Kidney capillary endothelial cell (primary cell): ENCODE measurements at regions not wholly inside any gene's neighbourhood (a gene's known extent, or its start where the extent isn't known, plus 50 kb on each side); places are given as distances from the start of the nearest gene placed in this dataset.

Experiments used
- DNase-seq: peaks from one replicate; pipeline ENCODE4 v3.0.0-alpha.2; 2018; ENCODE audit warnings: low spot score

- DNase-seq: no peak
These were observed 317.4 kb upstream of the RUNX1 start for GRCh38 chr21:35366394-35367080.

DNA sequence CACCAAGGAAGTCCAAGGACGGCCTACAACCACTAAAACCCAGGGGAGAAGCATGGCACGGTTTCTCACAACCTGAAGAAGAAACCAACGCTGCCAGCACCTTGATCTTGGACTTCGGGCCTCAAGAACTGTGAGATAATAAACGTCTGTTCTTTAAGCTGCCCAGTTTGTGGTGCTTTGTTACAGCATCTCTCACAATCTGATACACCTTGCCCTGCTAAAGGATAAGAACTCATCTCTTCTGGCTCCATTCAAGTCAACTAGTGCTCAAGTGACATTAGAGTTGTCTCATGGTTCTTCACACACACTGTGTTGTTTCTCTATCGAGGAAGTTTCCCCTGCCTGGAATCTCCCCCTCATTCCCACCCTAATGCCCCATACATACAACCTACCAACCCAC lies 314.4 kb upstream of the RUNX1 start:
- DNase-seq: no peak

DNA sequence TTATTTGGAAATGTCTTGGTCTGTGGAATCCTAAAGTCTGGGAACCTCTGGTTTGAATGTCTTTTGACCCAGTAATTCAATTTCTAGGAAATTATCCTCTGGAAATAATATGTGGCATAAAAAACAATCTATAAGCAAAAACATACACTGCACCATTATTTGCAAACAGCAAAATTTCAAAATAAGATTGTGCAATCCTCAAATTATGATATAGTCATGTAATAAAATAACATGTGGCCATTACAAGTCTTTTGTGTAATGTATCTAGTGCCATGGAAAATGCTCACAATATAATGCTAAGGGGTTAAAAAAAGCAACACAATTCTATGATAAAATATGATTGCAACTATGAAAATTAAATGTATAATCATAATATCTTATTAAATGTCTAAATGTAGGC lies 312.9 kb upstream of the RUNX1 start:
- DNase-seq: no peak

GRCh38 chr21:35360870-35361570 lies 311.9 kb upstream of the RUNX1 start:
- DNase-seq: no peak

DNA sequence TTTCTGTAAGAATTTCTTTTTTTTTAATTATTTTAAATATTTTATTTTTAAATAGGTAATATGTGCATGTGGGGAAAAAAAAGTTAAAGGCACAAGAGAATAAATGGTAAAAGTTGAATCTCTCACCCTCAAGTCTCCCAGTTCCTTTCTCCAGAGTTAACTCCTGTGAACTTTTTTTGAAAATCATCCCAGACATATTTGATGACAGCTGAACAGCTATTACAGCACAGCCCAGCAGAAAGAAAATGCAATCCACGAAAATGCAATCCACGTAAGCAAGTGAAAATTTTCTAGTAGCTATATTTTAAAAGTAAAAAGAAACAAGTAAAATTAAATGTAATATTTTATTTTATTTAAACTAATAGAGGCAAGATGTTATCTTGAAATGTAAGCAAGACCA lies 310.0 kb upstream of the RUNX1 start:
- no peak for DNase-seq

DNA sequence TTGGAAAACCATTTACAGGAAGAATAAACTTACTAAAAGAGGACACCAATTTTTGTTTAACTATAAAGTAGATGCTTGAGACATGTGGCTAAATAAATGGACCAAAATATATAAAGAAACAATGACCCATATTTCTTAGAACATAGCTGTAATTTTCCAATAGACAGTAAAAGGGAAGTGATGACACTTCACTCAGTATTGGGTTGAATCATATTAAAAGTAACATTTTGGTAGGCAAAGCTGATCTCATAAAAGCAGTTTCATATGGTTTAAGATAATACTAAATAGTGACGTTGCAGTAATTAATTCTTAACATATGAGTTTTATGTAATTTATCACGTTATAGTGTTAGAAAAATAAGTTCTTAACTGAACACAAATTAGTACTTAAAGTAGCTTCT lies 308.9 kb upstream of the RUNX1 start:
- DNase-seq: no peak

- no peak for DNase-seq
These were observed 308.1 kb upstream of the RUNX1 start for GRCh38 chr21:35357041-35357780.

- DNase-seq: no peak
These were observed 305.0 kb upstream of the RUNX1 start for GRCh38 chr21:35354078-35354477.

DNA sequence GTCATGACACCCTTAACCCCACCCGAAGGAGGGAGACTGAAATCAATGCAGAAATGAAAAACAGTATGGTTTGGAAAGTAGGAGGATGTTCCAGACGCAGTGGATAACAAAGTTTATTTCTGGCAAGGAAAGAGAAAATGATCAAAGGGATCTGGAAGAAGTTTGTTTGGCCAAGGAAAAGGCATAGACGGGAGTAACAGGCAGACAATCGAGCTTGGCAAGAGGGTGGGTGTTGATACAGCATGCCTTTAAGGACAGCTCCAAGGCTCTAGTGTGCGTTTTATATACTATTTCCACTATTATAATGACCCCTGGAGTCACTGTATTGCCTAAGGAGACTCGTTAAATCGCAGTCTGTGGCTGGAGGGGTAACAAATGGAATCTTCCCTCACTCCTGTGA lies 303.7 kb upstream of the RUNX1 start:
- no peak for DNase-seq

DNA sequence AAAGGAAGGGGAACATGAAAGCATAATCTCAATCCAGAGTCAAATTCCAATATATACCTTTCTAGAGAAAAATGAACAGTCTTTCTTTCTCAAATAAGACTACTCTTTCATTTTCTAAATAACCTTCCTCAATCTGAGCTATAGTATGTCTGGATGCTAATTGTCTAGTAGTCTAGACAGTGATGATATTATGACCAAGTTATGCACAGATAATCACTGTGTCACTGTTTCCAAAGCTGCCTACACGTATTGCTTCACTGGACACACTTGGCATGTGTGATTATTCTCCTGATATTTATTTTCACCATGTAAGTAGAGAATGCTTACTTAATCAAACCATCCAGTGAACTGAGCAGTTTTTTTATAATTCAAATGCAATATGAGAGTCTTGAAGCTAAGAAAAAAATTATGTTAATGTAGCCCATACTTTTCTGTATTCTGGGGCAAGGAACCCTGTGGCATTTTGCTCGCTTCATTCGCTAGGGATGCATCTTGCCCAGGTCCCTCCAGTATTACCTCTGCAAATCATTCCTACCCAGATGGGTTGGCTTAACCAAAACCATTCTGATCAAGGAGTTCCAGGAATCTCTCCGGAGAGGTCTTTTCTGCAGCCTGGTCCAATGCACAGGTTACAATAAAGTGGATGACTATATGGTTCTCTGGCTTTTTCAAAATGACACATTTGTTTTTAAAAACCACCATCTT lies 303.1 kb upstream of the RUNX1 start:
- no peak for DNase-seq

GRCh38 chr21:35351434-35351833 lies 302.3 kb upstream of the RUNX1 start:
- DNase-seq: no peak

GRCh38 chr21:35350965-35351364 lies 301.9 kb upstream of the RUNX1 start:
- no peak for DNase-seq

DNA sequence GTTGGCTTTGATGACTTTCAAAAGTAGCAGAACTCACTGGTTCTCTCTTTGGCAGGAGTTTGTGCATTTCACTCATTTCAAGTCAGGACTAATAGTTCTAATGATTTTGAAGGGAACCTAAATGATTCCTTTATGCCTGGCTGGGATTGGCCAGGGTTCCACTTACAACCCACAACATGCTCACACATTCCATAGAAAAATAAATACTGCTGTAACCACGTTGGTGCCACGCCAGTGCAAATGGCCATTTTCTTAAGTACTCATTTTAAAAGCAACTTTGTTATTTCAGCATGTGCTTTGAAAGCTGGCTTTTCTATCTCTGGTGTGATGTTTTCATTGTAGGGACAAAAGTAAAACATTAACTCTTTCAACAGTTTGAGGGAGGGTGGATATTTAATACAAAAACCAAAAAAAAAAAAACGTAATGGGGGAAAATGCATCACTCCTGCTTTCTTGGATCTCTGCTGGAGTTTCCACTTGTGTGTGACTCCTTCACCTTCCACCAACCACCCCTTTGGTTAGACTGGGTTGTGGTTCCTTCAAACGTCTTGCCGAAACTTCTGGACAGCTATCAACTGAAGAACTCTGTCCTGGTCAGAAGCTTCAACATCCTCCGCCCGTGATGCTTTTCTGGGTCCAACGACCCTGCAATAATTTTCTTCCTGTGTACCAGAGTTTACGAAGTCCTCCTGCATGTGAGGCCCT lies 300.4 kb upstream of the RUNX1 start:
- no peak for DNase-seq

- DNase-seq: no peak
These were observed 299.6 kb upstream of the RUNX1 start for GRCh38 chr21:35348686-35349085.

DNA sequence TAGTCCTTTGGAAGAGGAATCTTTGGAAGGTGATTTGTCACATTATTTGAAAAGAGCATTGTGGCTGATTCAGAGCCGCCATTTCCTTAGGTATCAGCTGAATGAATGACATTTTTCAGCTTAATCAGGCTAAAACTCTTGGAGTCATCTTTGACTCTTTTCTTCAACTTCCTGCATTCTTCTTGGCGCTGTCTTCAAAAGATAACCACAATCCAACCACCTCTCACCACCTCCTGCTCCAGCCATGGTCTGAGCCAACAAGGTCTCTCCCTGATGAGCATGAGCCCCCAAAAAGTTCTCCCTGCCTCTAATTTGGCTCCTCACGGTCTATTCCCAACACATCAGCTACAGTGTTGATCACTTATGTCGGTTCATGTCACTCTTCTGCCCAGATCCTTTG lies 297.6 kb upstream of the RUNX1 start:
- no peak for DNase-seq

GRCh38 chr21:35345954-35346353 lies 296.9 kb upstream of the RUNX1 start:
- DNase-seq: no peak

DNA sequence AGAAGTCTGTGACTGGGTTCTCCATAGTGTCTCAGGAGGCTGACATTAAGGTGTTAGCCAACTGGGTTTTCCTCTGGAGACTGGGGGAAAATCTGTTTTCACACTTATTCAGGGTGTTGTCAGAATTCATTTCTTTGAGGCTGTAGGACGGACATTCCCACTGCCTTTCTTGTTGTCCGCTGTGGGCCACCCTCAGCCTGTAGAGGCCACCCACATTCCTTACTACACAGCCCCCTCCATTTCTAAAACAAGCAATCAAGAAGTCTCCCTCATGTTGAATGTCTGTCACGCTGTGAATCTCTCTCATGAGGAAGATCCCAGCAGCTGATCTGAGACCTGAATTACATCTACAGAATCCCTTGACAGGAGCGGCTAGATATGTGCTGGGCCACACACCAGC lies 295.5 kb upstream of the RUNX1 start:
- DNase-seq: no peak

- no peak for DNase-seq
These were observed 294.1 kb upstream of the RUNX1 start for GRCh38 chr21:35343046-35343819.

DNA sequence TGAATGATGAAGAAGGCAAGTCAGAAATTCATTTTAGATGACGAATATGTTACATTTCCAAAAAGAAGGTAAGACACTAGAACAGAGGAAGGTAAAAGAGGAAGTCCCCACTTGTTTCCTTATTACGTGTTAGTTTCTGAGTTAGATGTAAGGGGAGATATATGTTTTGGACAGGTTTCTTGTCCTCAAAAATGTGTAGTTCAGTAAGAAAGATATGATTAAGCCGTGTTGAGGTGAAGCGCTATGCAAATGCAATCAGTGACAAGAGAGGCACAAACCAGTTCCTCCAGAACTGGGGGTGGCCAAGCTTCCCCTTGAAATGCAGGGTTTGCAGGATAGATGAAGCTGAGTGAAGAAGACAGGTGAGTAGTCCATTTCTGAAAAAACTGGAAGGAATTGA lies 293.3 kb upstream of the RUNX1 start:
- DNase-seq: no peak

- no peak for DNase-seq
These were observed 291.2 kb upstream of the RUNX1 start for GRCh38 chr21:35340273-35340672.
